Fibroblast of mammary gland (primary cell): ENCODE measurements at regions not wholly inside any gene's neighbourhood (a gene's known extent, or its start where the extent isn't known, plus 50 kb on each side); places are given as distances from the start of the nearest gene placed in this dataset.

Experiments used
- DNase-seq: peaks from one replicate; pipeline ENCODE4 v3.0.0-alpha.2; 2010; ENCODE audit warnings: low read depth
- H3K4me3 ChIP-seq: 2 replicates; pipeline ENCODE4 v1.5.1; 2011; ENCODE audit warnings: low read depth, mild to moderate bottlenecking, low read length, moderate library complexity; ENCODE audit not compliant: control insufficient read depth
- TF ChIP-seq, protein P1 (sequence below): conservative IDR thresholded peaks from 2 replicates; pipeline ENCODE4 v1.5.1; 2011; ENCODE audit warnings: low read depth, low read length, inconsistent platforms; ENCODE audit not compliant: control insufficient read depth, insufficient read depth

DNA sequence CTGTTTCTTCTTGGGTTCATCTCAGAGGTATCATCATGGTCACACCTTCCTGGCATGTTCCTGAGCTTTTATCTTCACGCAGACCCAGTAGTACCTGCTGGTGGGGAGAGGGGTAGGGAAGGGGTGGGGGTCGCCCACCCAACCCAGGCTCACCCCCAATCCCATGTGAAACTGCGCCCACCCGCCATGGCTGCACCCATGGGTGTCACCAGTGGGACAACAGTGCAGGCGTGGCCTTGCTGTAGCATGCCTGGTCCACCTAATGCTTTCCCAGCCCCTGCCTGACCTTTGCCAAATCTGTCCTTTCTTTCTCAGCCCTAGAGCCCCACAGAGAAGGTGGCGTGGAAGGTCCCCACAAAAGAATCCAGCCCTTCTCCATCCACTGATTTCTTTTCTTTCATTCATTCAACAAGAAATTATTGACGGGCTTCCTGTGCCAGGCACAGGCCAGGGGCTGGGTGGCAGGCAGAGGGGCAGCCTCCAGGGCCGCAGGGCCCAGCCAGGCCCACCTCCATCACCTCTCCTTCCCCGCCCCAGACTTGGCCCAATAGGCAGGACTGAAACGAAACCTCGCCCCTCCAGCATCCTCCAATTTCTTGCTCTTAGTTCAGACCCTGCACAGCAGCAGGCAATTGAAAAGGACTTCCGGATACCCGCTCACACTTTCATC is 79.1 kb upstream of the TNRC6C start:
- no peak for DNase-seq
- TF ChIP-seq, protein P1, sequence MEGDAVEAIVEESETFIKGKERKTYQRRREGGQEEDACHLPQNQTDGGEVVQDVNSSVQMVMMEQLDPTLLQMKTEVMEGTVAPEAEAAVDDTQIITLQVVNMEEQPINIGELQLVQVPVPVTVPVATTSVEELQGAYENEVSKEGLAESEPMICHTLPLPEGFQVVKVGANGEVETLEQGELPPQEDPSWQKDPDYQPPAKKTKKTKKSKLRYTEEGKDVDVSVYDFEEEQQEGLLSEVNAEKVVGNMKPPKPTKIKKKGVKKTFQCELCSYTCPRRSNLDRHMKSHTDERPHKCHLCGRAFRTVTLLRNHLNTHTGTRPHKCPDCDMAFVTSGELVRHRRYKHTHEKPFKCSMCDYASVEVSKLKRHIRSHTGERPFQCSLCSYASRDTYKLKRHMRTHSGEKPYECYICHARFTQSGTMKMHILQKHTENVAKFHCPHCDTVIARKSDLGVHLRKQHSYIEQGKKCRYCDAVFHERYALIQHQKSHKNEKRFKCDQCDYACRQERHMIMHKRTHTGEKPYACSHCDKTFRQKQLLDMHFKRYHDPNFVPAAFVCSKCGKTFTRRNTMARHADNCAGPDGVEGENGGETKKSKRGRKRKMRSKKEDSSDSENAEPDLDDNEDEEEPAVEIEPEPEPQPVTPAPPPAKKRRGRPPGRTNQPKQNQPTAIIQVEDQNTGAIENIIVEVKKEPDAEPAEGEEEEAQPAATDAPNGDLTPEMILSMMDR: no peak
- H3K4me3 ChIP-seq: no peak overlapping the region

DNA sequence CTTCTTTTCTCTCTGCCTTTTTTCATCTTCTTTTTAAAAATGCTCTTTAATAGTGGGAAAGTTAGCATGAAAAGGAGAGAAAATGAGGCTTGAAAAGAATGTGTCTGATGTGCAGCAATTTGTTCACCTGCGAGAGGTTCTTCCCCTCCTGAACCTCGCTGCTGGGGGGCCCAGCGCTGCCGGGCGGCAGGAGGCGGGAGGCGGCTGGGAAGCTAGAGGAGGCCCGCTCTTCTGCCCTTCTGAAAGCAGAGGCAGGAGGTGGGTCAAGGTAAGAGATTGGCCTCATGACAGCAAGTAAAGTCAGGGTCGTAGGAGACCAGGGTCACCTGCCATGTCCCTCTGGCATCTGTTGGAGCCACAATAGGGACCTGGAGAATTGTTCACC is 78.6 kb upstream of the TNRC6C start:
- TF ChIP-seq, protein P1: no peak
- no peak overlapping the region for H3K4me3 ChIP-seq
- DNase-seq: no peak

DNA sequence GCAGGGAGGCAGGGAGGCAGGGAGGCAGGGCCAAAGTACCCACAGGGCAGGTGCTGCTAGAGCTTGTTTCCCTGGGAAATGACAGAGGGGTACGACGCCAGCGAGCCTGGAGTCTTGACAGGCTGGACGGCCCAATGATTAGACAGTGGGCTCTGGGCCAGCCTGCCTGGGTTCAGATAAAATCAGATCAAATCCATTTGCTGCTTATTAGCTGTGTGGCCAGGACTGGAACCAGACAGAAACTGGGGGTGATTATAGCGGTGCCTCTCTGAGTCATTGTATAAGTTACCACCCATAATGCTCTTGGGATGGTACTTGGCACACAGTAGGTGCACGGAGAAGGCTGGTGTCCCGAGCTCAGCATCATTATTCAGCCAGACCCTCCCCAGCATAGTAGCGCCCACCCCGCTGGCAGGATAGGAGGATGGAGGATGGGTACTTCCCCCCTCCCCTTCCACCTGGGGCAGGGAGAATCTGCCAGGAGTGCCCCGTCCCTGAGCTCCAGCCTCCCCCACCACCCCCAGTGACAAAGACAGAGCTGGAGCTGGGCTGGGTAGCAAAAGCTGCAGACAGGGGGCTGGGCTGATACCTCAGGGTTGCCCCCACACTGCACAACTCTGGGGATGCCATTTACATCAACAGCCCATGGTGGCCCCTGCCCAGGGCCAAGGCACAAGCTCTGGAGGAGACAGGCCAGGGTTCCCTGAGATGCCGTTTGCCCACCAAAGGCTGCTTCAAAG is 77.6 kb upstream of the TNRC6C start:
- no peak for DNase-seq
- no peak overlapping the region for H3K4me3 ChIP-seq
- TF ChIP-seq, protein P1: no peak

DNA sequence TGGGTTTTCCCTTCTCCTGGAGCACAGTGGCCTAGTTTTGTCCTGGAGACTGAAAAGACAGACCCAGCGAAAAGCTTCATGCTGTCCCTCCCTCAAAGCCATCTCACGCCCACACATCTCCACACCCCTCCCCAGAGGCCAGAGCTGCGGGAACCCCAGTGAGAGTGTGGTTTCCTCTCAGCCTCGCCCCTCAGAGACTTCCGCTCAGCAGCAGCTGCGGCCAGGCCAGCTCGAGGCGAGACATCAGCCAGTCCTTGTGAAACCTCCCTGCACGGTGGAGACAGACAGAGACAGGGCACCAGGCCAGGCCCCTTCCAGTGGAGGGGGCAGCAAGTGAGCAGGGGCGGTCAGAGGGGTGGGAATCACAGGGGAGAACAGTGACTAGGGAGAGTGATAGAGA is 77.0 kb upstream of the TNRC6C start:
- H3K4me3 ChIP-seq: no peak overlapping the region
- DNase-seq: peak; percentile 82
- TF ChIP-seq, protein P1: no peak

DNA sequence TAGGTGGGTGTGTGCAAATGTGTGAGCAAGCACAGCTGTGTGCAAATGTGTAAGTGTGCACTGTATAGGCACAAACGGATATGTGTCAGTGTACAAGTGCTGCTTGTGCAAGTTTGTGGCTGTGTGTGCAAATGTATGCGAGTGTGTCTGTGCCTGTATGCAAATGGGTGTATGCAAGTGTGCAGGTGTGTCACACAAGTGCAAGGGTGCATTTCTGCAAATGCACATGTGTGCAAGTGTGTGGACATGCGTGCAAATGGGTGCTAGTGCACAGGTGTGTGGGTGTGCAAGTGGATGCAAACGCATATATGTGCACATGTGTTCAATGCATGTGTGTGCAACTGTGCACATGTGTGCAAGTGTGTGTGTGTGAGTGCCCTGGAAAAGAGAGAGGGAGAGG is 76.5 kb upstream of the TNRC6C start:
- no peak overlapping the region for H3K4me3 ChIP-seq

DNA sequence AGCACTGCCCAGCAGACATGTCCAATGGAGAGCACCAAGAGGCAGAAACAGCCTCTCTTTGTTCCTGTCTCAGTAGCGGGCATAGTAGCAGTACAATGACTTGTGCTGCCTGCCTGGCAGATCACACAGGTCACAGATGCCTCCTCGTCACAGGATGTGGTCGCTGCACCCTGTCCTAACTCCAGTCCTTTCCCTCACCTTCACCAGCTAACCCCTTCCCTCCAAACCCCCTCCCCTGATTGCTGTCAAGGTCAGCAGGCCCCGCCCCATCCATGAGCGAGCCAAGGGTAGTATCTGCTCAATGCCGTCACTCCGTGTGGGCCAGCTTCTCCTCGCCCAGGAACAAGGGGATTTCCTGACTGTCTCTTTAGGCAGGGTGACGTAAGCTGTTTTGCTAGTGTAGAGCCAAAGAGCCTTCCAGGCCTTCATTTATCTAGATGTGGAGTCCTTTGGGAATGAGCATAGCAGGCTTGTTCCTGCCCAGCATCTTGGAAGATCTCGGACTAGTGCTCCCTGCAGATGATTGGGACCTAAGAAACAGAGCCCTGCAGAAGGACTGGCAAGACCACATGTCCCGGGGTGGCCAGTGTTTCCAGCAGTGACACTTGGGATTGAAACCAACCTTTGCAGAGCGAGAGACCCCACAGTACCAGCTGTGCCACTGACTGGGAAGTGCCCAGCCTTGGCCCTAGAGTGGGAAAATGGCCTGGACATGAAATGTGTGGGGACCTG is 75.9 kb upstream of the TNRC6C start:
- peak; percentile 88 for DNase-seq
- no peak overlapping the region for H3K4me3 ChIP-seq
- TF ChIP-seq, protein P1: no peak

More for the DNA sequence above, 76.5 kb upstream of the TNRC6C start:
- DNase-seq: no peak
- TF ChIP-seq, protein P1: no peak
